ENCODE measurements at regions not wholly inside any gene's neighbourhood (a gene's known extent, or its start where the extent isn't known, plus 50 kb on each side); places are given as distances from the start of the nearest gene placed in this dataset.

DNA sequence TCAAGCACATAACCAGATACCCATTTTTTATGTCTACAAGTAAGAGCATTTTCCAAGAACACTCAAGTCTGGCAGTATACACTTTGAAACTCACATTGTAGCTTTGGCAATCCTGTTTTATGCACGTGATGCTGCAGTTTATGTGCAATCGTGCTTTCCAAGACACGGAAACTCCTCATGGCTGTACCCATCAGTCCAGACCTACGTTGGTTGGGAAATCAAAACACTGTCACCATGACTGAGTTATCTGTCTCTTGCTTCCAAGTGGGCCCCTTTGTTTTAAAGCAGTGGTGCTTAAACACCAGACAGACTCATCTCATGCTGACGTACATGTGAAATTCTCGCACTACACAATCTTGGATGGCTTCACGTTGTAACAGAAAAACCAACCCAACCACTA is 192.8 kb downstream of the LTN1 start:
- DNase-seq (ENCODE audit: low spot score): no peak
- Histone ChIP-seq H3K4me3 (no peak overlapping the region), H3K27ac (no peak overlapping the region)
- TF ChIP-seq CTCF (IDR thresholded peaks at IDR 0.05): no peak

DNA sequence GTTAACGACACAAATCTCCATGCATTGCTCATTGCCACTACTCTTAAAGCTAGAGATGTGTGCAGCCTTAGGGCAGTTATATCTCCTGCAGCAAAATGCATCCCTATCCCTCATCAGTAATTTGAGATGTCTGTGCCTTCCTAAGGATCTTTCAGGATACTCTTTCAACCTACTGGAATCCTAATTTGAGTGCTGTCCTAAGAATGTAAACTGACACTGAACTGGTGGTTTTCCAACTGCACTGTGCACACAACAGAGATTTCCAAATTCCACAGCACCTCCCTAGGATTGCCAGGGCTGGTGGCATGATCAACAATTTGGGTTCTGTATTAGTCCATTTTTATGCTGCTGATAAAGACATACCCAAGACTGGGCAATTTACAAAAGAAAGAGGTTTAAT is 193.9 kb downstream of the LTN1 start:
- H3K27ac ChIP-seq: no peak overlapping the region
- no peak for DNase-seq (ENCODE audit: low spot score)

GRCh38 chr21:28795251-28795650 is 197.4 kb downstream of the LTN1 start:
- H3K27ac ChIP-seq: no peak overlapping the region
- DNase-seq (ENCODE audit: low spot score): no peak
- no peak for TF ChIP-seq CTCF (IDR thresholded peaks at IDR 0.05)
- H3K4me3 ChIP-seq: no peak overlapping the region

More for the DNA sequence above, 193.9 kb downstream of the LTN1 start:
- no peak for TF ChIP-seq CTCF (IDR thresholded peaks at IDR 0.05)
- no peak overlapping the region for H3K4me3 ChIP-seq

DNA sequence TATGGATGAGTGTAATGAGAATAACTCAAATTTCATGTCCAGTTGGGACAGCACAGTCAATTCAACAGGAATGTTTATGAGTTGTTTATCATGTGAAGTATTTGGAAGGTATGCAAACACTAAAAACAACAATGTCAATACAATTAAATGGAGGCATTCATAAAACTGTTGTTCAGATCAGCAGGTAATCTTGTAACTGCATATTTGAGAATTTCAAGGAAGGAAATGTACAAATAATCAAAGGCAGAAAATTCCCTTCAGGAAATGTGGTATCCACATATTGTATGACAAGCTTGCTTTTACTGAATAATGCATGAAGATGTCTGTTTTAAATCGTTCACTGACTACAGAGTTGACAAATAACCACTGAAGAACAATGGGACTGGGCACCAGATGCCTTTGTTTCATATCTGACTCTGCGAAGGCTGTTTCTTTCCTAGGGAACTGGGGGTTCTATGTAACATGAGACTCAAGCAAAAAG is 198.3 kb downstream of the LTN1 start:
- Histone ChIP-seq H3K27ac (no peak overlapping the region), H3K4me3 (no peak overlapping the region)
- no peak for TF ChIP-seq CTCF (IDR thresholded peaks at IDR 0.05)
- DNase-seq (ENCODE audit: low spot score): no peak

- no peak for DNase-seq (ENCODE audit: low spot score)
- no peak for TF ChIP-seq CTCF (IDR thresholded peaks at IDR 0.05)
Observed at GRCh38 chr21:28793043-28793442, 199.6 kb downstream of the LTN1 start.

GRCh38 chr21:28791595-28792282 is 200.9 kb downstream of the LTN1 start:
- no peak overlapping the region for H3K4me3 ChIP-seq
- no peak for DNase-seq (ENCODE audit: low spot score)
- H3K27ac ChIP-seq: no peak overlapping the region
- TF ChIP-seq CTCF (IDR thresholded peaks at IDR 0.05): no peak

More at GRCh38 chr21:28793043-28793442, 199.6 kb downstream of the LTN1 start:
- Histone ChIP-seq H3K4me3 (no peak overlapping the region), H3K27ac (no peak overlapping the region)

GRCh38 chr21:28790335-28790734 is 202.3 kb downstream of the LTN1 start:
- TF ChIP-seq CTCF (IDR thresholded peaks at IDR 0.05): no peak
- Histone ChIP-seq H3K4me3 (no peak overlapping the region), H3K27ac (no peak overlapping the region)
- no peak for DNase-seq (ENCODE audit: low spot score)

Measured in coronary artery (tissue), 2 donors.